ENCODE measurements at regions not wholly inside any gene's neighbourhood (a gene's known extent, or its start where the extent isn't known, plus 50 kb on each side); places are given as distances from the start of the nearest gene placed in this dataset.

DNA sequence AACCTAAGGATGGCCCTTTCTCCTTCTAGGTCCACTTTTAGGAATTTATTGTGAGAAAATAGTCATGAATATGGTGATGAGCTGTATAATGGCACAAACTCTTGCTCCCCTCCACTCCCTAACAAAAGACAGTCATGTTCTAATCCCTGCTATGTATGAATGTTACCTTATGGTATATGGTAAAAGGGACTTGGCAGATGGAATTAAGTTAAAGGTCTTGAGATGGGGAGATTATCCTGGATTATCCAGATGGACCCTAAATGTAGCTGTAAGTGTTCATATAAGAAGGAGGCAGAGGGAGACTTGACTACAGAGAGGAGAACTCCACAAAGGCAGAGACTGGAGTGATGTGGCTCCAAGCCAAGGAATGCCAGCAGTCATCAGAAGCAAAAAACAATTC lies 296.1 kb downstream of the SOX9 start:
- Histone ChIP-seq H4K20me1 (ENCODE audit: insufficient read depth, poor library complexity, severe bottlenecking) (no peaks in the 10 kb centered on the region), H2AFZ (no peak overlapping the region), H3K9me3 (ENCODE audit: low read depth) (peaks cover 9% of the 10 kb centered on the region), H3K27me3 (no peaks in the 10 kb centered on the region), H3K9me2 (replicated peaks; ENCODE audit: insufficient read depth) (no peaks in the 10 kb centered on the region), H3K4me3 (no peak overlapping the region), H3K79me2 (peaks cover 19% of the 10 kb centered on the region), H3K4me1 (ENCODE audit: insufficient read depth) (peaks cover 33% of the 10 kb centered on the region), H3K27ac (no peak overlapping the region), H3K36me3 (replicated peaks; ENCODE audit: insufficient read depth, low read depth) (no peaks in the 10 kb centered on the region), H3K4me2 (no peak overlapping the region)
- TF ChIP-seq EZH2phosphoT487 (IDR thresholded peaks at IDR 0.05; ENCODE audit: low read depth, severe bottlenecking, unreplicated experiment) (no peak), EZH2 (IDR thresholded peaks at IDR 0.05; ENCODE audit: borderline replicate concordance) (no peak)
- TF ChIP-seq, protein P1, sequence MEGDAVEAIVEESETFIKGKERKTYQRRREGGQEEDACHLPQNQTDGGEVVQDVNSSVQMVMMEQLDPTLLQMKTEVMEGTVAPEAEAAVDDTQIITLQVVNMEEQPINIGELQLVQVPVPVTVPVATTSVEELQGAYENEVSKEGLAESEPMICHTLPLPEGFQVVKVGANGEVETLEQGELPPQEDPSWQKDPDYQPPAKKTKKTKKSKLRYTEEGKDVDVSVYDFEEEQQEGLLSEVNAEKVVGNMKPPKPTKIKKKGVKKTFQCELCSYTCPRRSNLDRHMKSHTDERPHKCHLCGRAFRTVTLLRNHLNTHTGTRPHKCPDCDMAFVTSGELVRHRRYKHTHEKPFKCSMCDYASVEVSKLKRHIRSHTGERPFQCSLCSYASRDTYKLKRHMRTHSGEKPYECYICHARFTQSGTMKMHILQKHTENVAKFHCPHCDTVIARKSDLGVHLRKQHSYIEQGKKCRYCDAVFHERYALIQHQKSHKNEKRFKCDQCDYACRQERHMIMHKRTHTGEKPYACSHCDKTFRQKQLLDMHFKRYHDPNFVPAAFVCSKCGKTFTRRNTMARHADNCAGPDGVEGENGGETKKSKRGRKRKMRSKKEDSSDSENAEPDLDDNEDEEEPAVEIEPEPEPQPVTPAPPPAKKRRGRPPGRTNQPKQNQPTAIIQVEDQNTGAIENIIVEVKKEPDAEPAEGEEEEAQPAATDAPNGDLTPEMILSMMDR (IDR thresholded peaks at IDR 0.05; ENCODE audit: poor library complexity): no peak
- DNase-seq (ENCODE audit: low spot score): no peak

- no peaks in the 10 kb centered on the region for H3K9me2 ChIP-seq (replicated peaks; ENCODE audit: insufficient read depth)
- no peak overlapping the region for H2AFZ ChIP-seq
- TF ChIP-seq, protein P1 (IDR thresholded peaks at IDR 0.05; ENCODE audit: poor library complexity): no peak
- TF ChIP-seq EZH2phosphoT487 (IDR thresholded peaks at IDR 0.05; ENCODE audit: low read depth, severe bottlenecking, unreplicated experiment): no peak
- TF ChIP-seq EZH2 (IDR thresholded peaks at IDR 0.05; ENCODE audit: borderline replicate concordance): no peak
- peaks cover 36% of the 10 kb centered on the region for H3K4me1 ChIP-seq (ENCODE audit: insufficient read depth)
- no peak overlapping the region for H3K4me2 ChIP-seq
- WGBS (ENCODE audit: low lambda C conversion rate, missing lambda C conversion rate): 96% methylated on average over 2 of the region's 2 CpGs
- DNase-seq (ENCODE audit: low spot score): no peak
- H3K27ac ChIP-seq: no peak overlapping the region
- peaks cover 9% of the 10 kb centered on the region for H3K9me3 ChIP-seq (ENCODE audit: low read depth)
- H3K27me3 ChIP-seq: no peaks in the 10 kb centered on the region
- peaks cover 19% of the 10 kb centered on the region for H3K79me2 ChIP-seq
- no peak overlapping the region for H3K4me3 ChIP-seq
- no peaks in the 10 kb centered on the region for H3K36me3 ChIP-seq (replicated peaks; ENCODE audit: insufficient read depth, low read depth)
- no peaks in the 10 kb centered on the region for H4K20me1 ChIP-seq (ENCODE audit: insufficient read depth, poor library complexity, severe bottlenecking)
Measured at GRCh38 chr17:72417627-72418026, 296.8 kb downstream of the SOX9 start.

DNA sequence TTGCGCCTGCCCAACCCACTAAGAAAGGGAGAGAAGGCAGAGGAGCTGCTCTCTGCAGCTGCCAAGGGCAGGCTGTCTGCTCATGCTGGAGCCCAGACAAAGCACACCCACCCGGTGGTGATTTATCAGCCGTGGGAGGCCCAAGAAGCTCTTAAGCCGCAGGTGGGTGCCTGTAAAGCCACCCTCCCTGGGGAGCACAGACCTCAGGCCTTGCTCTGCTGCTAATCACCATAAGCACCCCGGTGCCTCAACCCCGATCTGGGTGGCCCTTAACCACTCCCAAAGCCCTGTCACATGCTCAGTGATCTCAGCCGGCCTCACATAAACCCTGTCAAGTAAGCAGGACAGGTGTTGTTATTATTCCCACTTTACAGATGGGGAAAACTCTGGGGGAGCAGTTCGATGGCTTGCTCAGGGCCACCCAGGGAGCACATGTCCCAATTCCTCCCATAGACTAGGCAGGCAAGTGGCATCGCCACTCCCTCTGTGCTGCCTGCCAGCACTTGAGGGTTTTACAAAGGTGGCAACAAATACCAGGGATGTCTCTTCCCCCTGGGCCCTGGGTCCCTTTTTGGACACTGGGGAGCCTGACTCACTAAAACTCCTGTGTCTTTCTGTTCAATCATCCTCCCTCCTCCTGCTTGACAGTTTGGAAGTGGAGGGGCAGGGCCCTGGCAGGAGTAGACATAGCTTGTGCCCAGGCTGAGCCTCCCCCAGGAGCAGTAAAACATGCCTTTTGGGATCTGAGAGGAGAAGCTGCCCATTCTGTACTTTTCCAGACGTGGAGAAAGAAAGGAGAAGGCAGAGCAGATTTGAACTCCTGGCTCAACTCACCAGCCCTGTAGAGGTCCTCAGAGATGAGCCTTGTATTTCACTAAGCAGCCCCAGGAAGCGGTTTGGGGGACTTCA lies 299.3 kb downstream of the SOX9 start:
- Histone ChIP-seq H2AFZ (no peak overlapping the region), H3K9me2 (replicated peaks; ENCODE audit: insufficient read depth) (no peaks in the 10 kb centered on the region), H3K27ac (peak overlapping the region; percentile 97), H3K9me3 (ENCODE audit: low read depth) (peaks cover 9% of the 10 kb centered on the region), H3K4me2 (no peak overlapping the region), H3K79me2 (peaks cover 32% of the 10 kb centered on the region), H3K36me3 (replicated peaks; ENCODE audit: insufficient read depth, low read depth) (no peaks in the 10 kb centered on the region), H4K20me1 (ENCODE audit: insufficient read depth, poor library complexity, severe bottlenecking) (no peaks in the 10 kb centered on the region), H3K27me3 (no peaks in the 10 kb centered on the region), H3K4me1 (ENCODE audit: insufficient read depth) (peaks cover 40% of the 10 kb centered on the region), H3K4me3 (no peak overlapping the region)
- peak; percentile 57 for DNase-seq (ENCODE audit: low spot score)
- WGBS (ENCODE audit: low lambda C conversion rate, missing lambda C conversion rate): 77% methylated on average over 11 of the region's 11 CpGs
- TF ChIP-seq EZH2 (IDR thresholded peaks at IDR 0.05; ENCODE audit: borderline replicate concordance) (no peak), EZH2phosphoT487 (IDR thresholded peaks at IDR 0.05; ENCODE audit: low read depth, severe bottlenecking, unreplicated experiment) (no peak)
- TF ChIP-seq, protein P1 (IDR thresholded peaks at IDR 0.05; ENCODE audit: poor library complexity): no peak
